HuH-7.5 (cell line): ENCODE measurements at regions not wholly inside any gene's neighbourhood (a gene's known extent, or its start where the extent isn't known, plus 50 kb on each side); places are given as distances from the start of the nearest gene placed in this dataset.
A peak's percentile ranks its signal among the peaks of the same experiment; 100 is the strongest.
"Not testable (repeated sequence)": the region's sequence is repeated elsewhere in the genome, so short reads cannot be mapped to it uniquely, and the experiment has no call there.

Experiments used
- DNase-seq: peaks from one replicate; pipeline ENCODE4 v3.0.0; 2011; ENCODE audit warnings: low spot score

- not testable (repeated sequence) for DNase-seq
These were observed 131.4 kb downstream of the MFAP3L start for GRCh38 chr4:169894767-169895166.

DNA sequence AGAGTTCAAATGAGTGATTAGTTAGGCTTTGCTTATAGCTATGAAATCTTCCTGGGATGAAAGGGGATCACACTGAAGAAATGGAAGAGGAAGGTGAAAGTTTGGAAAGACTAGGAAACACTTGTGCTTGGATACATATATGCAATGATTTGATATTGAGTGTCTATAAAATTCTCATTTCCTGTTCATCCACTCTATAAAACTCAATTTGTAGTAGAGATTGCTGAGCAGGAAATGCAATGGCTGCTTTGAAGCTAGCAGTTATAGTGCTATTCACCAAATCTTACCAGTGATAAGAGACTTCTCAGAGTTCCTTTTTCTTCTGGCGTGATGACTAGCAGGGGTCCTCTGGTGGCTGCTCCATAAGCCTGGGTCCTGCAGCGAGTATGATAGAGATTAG is 128.1 kb upstream of the HPF1 start:
- no peak for DNase-seq

GRCh38 chr4:169881769-169882168 is 124.0 kb upstream of the HPF1 start:
- no peak for DNase-seq

- no peak for DNase-seq
These were observed 112.8 kb upstream of the HPF1 start for GRCh38 chr4:169870507-169870906.

GRCh38 chr4:169869490-169869889 is 111.7 kb upstream of the HPF1 start:
- DNase-seq = no peak

DNA sequence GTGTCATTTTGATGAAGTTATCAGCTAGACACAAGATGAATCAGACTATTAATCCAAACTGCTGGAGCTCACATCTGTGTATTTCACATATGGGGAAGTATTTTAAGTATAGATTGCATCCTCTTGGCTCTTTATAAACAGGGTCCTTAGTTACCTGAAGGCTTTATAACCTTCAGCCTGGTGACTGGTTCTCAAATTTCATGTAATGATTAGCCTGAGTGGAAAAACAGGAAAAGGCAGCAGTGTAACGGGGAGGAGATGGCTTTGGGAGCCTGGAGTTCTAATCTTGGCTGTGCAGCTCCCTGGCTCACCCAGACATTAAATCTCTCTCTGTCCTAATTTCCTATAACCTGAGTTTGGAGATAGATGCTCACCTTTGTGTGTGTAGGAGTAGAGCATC is 103.8 kb upstream of the HPF1 start:
- DNase-seq = no peak

DNA sequence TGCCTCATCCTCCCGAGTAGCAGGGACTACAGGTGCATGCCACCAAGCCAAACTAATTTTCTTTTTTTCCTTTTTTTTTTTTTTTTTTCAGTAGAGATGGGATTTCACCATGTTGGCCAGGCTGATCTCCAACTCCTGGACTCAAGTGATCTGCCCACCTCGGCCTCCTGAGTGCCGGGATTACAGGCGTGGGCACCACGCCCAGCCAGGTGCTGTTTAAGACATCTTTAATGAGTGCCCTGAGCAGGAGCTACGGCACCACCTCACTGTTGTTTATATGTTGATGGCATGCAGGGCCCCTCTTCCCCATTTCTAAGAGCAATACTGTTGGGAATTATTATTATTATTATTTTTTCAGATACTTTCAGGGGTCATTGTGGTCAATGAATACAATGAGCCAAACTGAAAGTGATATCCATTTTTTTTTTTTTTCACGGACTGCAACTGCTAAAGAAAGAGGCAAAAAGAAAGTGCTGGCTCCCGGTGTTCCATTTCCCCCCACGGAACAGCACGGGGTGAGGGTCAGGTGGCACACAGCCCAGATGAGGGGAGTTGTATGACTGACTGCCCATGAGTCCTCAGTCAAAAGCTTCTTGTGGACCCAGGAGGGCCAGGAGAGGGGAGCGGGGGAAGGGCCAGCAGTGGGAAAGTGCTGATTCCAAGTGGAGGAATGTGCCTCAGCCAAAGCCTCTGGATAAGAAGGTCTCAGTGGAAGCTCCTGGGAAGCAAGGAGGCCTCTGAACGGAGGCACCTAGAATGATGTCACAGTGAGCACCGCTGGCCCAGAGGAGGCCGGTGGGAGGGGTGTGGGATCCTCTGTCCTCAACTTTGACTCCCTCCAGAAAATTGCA is 101.8 kb upstream of the HPF1 start:
- no peak for DNase-seq

DNA sequence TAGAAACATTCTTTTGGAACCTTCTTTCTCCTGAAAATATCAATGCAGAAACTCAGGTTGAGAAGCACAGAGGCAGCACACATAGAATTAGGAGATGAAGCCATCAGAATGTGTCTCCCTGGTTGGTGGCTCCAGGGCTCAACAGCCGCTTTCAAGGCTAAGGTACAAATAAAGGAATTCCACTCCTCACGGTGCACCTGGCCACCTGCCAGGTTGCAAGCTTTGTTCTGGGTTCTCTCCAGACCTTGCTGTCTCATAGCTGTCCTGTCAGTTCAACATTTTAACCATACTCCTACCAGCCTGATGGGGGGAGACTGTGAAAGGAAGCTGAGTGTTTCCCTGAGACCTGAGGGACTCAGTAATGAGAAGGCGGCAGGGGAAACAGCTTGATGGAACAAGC is 96.3 kb upstream of the HPF1 start:
- no peak for DNase-seq

GRCh38 chr4:169852481-169852880 is 94.7 kb upstream of the HPF1 start:
- no peak for DNase-seq

DNA sequence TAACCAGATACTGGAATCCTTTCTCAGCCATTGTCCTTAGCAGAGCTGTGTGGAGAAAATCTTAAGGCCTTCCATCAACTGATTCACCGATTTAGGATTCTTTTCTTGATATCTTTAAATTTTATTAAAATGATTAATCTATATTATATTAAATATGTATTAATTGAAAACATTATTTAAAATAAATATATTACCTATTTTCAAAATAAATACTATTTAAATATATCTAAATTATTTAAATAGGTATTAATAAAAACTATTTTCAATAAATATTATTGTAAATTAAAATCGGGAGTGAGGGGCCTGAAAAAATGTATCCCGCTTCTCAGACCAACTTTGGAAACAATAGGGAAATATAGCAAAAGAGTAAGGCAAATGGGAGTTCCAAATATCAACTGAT is 94.0 kb upstream of the HPF1 start:
- DNase-seq = no peak

DNA sequence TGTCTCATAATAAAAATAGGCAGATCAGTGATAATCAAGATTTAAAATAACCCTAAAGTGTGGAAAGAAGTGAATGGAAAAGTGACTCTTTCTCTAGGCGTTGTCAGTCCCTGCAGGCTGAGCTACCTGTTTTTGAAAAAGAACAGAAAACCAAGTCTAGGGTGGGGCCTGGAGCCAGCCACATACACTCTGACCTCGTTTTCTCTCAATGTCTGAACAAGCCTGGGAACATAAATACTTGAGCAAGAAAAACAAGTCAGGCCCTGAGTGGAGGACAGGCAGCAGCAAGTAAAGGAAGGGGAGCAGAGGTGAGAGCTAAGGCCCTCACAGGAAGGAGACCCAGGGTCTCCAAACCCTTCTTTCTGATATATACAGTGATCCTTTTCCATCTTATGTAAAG is 91.7 kb upstream of the HPF1 start:
- no peak for DNase-seq

GRCh38 chr4:169848018-169848417 is 90.3 kb upstream of the HPF1 start:
- DNase-seq = no peak

- no peak for DNase-seq
These were observed 89.4 kb upstream of the HPF1 start for GRCh38 chr4:169847171-169847570.

DNA sequence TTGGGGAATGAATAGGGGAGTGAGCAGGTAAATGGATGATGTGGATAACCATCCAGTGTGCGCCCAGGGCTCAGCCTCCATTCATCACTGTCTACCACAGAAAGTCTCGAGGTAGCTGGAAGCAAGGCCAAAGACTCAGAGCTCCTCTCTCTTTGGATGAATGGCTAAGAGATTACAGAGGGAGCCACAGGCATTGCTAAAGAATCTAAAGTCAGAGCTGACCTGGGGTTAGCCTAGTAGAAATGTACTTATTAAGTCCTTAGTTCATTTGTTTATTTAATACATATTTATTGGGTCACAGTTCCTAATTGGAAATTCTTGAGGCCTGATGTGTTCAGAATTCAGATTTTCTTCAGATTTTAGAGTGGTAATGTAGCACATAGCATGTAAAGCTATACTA is 88.7 kb upstream of the HPF1 start:
- no peak for DNase-seq

DNA sequence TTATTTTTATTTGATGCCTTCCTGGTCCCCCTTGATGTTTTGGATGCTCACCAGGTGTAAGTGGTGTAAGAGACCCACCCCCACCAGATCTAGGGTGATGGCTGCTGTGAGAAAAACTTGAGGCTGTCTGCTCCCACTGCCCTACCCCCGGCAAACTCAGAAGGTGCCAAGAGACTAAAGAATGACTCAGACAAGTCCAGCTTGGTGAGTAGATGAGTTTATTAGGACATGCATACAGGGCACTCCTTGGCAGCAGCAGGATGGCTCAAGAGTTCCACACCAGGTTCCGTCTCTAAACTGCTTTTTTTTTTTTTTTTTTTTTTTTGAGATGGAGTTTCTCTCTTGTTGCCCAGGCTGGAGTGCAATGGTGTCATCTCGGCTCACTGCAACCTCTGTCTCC is 84.0 kb upstream of the HPF1 start:
- DNase-seq = no peak

DNA sequence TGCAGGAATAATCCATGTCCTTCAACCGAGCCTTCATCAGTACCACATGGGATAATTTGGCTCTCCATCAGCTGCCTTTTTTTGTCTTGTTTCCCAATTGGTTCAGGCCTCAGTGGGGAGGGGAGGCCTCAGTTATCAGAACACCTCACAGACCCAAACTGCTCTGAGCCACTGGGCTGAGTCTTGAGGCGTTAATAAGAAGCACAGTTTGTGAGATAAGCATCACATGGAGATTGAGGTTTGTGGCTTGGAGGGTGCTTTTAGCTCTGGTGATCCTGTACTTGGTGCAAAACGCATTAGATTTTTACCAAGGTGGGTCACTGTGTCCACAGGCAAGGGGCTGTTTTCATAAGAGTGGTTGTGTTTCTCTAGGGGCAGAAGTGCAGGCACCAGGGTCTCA is 82.8 kb upstream of the HPF1 start:
- no peak for DNase-seq

DNA sequence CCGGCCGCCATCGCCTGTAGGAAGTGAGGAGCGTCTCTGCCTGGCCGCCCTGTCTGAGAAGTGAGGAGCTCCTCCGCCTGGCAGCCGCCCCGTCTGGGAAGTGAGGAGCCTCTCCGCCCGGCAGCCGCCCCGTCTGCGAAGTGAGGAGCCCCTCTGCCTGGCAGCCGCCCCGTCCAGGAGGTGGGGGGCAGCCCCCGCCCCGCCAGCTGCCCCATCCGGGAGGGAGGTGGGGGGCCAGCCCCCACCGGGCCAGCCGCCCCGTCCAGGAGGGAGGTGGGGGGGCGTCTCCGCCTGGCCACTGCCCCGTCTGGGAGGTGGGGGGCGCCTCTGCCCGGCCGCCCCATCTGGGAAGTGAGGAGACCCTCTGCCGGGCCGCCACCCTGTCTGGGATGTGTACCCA is 70.6 kb upstream of the HPF1 start:
- DNase-seq = not testable (repeated sequence)

GRCh38 chr4:169826634-169827187 is 69.0 kb upstream of the HPF1 start:
- DNase-seq = no peak

GRCh38 chr4:169823685-169824084 is 65.9 kb upstream of the HPF1 start:
- peak; percentile 59 for DNase-seq

DNA sequence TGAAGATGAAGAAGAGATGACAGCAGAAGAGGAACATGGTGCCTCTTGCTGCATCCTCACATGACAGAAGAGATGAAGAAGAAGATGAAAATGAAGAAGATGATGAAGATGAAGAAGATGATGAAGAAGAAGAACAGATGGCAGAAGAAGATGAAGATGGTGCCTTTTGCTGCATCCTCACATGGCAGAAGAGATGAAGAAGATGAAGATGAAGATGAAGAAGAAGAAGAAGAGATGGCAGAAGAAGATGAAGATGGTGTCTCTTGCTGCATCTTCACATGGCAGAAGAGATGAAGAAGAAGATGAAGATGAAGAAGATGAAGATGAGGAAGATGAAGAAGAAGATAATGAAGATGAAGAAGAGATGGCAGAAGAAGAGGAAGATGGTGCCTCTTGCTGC is 63.7 kb upstream of the HPF1 start:
- DNase-seq = no peak

DNA sequence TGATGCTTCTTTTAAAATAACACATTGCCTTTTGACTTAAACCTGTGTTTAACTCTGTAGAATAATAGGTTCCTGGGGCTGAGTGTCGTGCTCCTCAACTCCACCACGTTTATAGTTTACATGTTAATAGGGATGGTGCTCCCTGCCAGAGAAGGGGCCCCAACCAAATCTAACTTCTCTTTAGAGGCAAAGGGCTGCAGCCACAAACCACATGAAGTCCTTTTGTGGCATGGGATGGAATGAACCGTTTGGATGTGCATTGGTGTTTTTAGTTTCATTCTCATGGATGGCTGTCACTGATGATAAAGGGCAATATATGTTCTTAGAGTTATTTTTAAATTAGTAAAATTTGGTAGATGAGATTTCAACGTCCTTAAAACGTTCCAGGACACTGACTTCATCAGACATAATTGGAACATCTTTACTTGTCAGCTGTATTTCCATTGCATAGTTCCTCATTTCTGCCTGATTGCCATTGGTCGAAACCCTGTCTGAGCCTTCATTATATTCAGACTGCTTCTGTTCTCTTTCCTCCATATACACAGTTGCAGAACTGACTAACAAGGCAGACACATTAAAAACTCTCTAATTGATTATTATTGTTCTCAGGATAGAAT is 60.4 kb upstream of the HPF1 start:
- no peak for DNase-seq

DNA sequence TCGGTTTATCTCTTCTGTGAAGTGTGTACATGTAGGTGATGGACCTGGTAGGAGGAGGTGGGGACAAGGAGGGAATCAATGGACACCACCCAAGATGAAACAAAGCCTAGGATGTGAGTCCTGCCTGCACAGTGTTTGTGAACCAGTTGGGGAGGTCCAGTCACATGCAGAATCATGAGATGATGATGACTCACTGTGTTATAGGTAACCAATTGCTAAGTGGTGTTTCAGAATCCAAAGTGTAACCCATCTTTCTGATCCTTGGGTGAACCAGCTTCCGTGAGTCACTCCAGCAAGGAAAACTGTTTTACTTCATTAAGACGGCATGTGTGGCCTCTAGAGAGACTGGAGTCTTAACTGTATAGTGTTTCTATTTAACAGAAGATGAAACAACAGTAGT is 57.9 kb upstream of the HPF1 start:
- DNase-seq = no peak

DNA sequence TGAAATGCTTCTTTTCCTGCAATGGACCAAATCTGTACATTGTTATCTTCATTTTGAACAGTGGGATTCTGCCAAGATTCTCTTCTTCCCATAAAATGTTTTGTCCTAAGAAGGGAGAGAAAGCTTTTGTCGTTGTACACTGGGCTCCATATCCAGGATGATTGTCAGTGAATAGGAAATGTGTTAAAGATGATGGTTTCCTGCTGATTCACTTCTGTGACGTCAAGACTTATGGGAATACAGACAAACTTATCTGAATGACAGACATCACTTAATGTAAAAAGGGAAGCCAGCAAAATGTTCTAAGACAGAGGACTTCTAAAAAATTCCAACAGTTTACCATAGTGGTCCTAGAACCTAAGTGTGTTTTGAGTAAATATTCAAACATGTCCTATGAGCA is 53.7 kb upstream of the HPF1 start:
- DNase-seq = no peak
